ACHN (cell line): ENCODE measurements at regions not wholly inside any gene's neighbourhood (a gene's known extent, or its start where the extent isn't known, plus 50 kb on each side); places are given as distances from the start of the nearest gene placed in this dataset.

ENCODE experiments used
- DNase-seq: peaks from one replicate; pipeline ENCODE4 v3.0.0-alpha.2; 2015
- in situ Hi-C: cut with HindIII; loops from 2 replicates; pipeline ENCODE4 v1.10.0; 2017; ENCODE audit warnings: low sequenced_read_pairs, low pct_ligation_motif_present, low pct_unique_long_range_greater_than_20kb

DNA sequence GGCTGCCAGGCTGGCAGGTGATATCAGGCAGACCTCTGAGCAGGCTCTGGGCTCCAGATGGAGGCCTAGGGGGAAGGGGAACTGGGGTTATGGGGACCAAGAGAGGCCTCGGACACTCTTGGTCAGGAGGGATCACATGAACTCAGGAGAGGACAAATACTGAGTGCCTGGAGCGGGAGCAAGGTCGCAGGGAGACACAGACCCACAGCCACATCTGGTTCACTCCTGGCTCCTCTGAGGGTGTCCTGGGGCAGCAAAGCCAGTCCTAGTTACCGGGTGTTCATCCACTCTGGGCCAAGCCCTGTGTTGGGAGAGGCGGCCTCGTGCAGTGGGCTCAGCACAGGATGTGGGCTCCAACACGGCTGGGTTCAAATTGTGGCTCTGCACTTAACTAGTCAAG lies 239.0 kb downstream of the PTPRU start:
- DNase-seq = no peak
- in situ Hi-C loops = no loop called here

DNA sequence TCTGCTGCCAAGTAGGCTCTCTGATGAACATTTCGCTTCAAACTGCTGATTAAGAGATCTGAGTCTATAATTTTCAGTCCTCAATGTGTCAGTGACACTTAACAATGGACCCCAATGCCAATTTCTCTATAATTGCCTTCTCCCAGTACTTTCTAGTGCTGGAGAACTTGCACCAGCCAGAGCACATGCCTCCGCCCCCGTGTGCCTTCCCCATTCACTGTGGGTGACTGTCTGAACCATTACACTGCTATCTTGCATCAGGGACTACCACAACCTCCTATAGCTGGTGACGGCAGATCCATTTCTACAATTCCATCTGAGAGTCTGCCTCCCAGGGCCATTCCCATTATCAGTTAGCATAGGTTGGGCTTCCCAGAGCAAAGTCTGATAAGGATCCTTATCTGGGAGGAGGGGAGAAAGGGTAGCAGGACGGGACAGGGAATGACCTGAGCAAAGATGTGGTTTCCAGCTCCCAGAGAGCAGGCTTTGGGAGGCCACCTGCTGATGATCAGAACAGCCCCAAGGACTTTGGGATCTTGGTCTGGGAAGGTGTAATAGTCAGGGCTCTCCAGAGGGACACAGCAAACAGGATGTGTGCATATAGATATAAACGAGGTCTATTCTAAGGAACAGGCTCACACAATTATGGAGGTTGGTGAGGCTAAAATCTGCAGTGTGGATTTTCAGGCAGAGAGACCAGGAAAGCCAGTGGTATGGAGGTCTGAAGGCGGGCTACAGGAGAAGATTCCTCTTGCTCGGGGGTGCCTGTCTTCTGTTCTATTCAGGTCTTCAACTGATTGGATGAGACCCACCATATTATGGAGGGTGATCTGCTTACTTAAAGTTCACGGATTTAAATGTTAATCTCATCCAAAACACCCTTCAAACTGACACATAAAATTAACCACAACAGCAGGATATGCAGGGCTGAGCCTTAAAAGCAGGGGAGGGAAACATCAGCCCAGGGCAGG lies 238.2 kb downstream of the PTPRU start:
- DNase-seq = no peak
- in situ Hi-C loops = no loop called here

DNA sequence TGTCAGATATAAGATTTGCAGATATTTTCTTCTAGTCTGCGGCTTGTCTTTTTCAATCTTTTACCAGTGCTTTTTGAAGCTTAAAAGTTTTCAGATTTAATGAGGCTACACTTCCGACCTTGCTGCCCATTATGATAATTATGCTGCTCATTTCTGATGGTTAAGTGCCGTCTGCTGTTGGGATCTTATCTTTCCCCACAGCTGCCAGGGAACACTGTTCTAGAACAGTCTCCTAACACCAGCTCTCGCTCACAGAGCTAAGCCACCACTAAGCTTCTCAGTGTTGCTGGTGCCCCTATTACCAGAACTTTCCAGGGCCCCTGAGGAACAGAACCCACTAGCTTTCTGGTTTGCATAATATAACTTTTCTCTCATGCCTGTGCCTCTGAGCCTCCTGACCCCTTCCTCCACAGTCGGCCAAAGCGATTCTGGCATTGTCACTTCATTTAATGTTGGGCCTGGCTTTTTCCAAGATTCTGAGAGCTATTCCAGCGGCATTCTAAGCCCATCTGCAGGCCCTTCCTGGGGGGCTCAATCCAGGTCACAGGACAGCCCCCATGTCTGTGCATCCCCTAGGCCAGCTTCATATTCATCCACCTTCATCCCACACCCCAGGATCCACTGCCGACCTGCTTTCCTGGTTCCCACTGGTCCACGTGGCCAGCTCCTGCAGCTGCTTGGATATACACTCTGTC lies 237.0 kb downstream of the PTPRU start:
- in situ Hi-C loops = no loop called here
- no peak for DNase-seq

GRCh38 chr1:29471487-29472313 lies 235.4 kb downstream of the PTPRU start:
- in situ Hi-C loops = no loop called here
- no peak for DNase-seq

DNA sequence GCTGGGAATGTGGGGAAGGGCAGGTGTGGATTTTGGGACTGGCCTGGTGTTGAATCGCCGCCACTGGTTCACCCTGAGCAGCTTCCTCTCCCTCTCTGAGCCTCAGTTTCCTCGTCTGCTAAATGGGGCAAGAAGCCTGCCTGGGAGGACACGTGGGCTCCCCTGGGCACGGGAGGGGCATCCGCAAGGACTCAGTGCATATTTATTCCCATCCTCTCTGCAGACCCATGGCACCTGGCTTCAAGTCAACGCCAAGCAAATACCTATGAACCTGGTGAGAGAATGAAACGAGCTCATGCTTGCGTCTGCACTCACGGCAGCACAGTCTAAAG lies 234.4 kb downstream of the PTPRU start:
- in situ Hi-C loops = no loop called here
- DNase-seq = no peak

DNA sequence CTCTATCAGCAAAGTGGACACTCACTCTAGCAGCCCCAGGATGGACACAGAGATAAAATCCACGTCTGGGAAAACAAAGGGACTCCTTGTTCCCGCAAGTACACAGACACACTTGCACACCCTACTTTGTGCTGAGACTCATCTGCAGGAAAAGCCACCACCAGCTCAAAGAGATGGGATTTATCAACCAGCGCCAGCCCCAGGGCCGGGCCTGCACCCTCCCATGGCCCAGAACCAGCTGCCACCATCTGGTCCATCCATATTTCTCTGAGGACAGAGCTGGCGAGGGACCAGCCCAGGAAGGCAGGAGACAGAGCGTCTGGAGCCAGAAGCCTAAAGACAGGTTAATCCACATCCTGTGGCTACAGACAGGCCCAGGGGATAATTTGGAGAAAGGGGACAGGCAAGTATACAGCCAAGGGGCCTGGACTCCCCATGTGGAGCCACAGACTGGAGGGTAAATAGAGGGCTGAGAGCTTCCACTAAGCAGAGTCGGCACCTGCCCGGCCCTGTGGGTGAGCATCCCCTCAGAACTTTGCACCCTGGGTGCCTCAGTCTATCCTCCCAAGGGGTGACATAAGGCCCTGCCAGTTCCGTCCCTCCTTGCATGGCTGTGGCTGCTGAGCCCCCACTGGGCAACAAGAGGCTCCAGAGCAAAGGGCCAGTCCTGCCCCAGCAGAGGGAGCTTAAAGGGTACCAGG lies 233.9 kb downstream of the PTPRU start:
- DNase-seq = no peak
- in situ Hi-C loops = no loop called here

- no peak for DNase-seq
- in situ Hi-C loops = no loop called here
These were observed 233.1 kb downstream of the PTPRU start for GRCh38 chr1:29469457-29469856.

- no peak for DNase-seq
- in situ Hi-C loops = no loop called here
These were observed 231.9 kb downstream of the PTPRU start for GRCh38 chr1:29467989-29468900.

DNA sequence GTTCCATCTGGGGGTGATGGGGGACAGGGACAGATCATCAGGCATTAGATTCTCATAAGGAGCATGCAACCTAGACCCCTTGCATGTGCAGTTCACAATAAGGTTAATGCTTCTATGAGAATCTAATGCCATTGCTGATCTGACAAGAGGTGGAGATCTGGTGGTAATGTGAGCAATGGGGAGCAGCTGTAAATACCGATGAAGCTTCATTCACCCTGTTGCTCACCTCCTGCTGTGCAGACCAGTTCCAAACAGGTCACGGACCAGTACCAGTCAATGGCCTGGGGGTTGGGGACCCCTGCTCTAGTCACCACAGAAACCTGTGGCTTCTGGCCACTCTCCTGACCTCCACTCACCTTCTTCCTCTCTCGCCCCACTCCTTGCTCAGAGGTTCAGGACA lies 229.9 kb downstream of the PTPRU start:
- in situ Hi-C loops = no loop called here
- DNase-seq = no peak

DNA sequence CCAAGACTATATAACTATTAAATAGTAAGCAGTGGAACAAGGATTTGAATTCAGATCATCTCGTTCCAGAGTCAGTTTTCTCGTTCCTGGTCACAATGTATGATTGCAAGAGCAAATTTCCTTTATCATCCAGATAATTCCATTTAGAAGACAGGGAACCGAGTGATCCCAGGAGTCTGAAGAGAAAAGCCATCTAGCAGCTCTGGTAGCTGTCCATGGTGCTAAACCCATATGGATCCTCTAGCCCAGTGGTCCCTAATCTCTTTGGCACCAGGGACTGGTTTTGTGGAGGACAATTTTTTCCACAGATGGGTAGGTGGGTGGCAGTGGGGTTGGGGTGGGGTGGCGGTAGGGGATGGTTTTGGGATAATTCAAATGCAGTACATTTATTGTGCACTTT lies 229.4 kb downstream of the PTPRU start:
- in situ Hi-C loops = no loop called here
- DNase-seq = peak; percentile 19

DNA sequence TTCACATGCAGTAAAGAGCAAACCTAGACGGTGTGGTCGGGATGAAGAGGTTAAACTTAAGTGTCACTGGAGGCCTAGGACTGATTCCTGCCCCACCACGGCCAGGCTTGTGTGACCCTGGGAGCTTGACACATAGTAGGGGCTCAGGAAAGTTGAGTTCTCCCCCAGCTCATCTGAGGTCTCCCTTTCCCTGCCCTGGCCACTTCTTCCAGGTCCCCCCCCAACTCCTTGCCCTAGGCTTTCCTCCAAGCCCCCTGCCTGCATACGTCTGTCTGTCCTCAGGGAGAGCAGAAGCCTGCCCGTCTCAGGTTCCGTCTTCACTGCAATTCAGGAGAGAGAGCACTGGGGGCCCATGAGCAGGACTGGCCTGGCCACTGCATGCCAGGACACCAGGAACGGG lies 225.8 kb downstream of the PTPRU start:
- DNase-seq = no peak
- in situ Hi-C loops = no loop called here

DNA sequence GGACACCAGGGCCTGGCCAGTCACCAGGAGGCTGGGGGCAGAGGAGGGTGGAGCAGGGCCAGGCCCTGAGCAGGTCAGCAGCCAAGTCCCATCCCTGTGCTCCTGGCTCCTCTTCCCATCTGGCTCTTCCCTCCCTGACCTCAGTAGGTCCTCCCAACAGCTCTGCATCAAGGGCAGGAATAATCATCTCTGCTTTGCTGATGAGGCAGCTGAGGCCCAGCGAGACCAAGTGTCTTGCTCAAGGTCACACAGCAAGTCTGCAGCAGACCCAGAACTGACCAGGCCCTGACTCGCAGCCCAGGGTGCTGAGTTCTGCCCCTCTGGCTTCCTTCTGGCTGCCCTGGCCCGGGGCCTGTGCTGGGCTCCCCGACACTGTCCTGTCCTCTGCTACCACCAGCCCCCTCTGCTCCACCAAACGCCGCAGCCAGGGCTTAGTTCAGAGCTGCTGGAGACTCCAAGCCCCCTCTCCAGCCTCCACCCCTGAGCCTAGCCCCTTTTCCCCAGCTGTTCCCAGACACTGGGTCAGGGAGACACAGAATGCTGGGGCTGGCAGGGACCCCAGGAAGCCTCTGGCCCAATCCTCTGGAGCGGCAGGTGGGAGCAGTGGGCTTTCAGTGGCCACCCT lies 224.9 kb downstream of the PTPRU start:
- in situ Hi-C loops = no loop called here
- DNase-seq = no peak

DNA sequence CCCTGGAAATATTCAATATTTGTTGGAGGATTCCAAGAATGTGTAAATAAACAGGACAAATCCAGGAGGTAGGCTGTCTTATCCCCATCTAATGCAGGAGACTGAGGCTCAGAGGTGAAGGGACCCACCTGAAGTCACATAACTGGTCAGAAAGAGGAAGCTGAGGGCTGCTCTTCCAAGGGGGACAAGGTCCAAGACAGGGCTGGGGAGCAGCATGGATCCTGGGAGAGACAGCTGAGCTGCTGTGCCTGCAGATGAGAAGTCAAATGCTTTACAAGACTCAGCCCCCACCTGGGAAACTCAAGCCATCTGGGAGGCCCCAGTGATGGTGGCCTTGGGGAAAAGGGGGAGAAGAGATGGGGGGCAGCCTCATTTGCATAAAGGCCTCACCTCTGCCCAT lies 224.4 kb downstream of the PTPRU start:
- in situ Hi-C loops = no loop called here

GRCh38 chr1:29460041-29460610 lies 223.8 kb downstream of the PTPRU start:
- in situ Hi-C loops = no loop called here
- no peak for DNase-seq

More for the DNA sequence above, 224.4 kb downstream of the PTPRU start:
- DNase-seq = no peak

DNA sequence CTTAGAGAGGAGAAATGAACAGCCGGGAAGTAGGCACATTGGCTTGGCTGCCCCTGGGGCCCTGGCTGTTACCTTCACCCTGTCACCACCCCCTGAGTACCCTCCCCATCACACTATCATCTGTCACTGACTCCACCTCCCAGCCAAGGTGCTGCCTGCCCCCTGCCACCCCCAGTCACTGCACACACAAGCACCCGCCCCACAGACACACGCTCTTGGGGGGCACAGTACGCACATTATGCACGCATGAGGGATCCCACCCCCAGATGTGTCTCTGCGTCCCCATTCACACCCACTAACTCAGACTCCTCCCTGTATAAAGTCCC lies 223.3 kb downstream of the PTPRU start:
- in situ Hi-C loops = no loop called here
- DNase-seq = no peak

DNA sequence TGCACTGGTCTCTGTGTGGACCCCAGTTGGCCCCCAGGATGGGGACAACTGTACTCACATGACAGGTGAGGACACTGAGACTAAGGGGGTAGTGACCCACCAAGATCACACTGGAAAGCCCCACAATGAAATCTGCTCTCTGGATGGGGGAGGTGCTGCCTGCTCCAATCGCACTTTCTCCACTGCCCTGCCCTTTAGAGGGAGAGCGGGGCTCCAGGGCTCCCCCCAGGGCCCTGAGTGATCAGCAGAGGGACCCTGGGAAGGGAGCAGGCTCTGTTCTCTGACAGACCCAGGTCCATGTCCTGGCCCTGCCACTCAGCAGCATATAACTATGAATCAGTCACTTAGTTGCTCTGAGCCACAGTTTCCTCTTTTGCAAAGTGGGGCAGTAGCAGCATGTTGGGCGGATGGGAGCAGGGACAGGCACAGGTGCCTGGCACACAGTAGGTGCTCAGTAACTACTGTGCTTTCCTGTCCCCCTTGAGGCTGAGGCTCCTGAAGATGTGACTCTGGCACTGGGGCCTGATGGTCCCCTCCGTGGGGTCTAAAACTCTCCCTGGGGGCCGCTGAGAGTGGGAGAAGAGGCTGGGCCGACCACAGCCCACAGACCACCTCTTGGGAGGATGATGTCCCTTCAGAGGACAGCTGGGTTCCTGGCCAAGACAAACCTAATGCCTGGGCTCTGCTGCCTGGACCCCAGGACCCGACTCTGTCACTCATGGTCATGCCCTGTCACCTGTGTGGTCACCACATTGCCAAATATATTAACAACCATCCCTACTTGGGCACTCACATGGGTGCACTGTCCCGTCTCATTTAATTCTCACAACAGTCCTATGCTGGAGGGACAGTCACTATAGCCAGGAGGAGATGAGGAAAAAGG lies 222.7 kb downstream of the PTPRU start:
- in situ Hi-C loops = no loop called here
- no peak for DNase-seq
